K562 (cell line): ENCODE measurements at regions not wholly inside any gene's neighbourhood (a gene's known extent, or its start where the extent isn't known, plus 50 kb on each side); places are given as distances from the start of the nearest gene placed in this dataset.
"Not testable (repeated sequence)": the region's sequence is repeated elsewhere in the genome, so short reads cannot be mapped to it uniquely, and the experiment has no call there.

ENCODE experiments used
- ATAC-seq: fragments of 200-7000 bp; cut with Tn5 transposase; 3 replicates; pipeline ENCODE4 v1.9.1; 2020; ENCODE audit warnings: moderate library complexity
- BruUV-seq: library from RNA; stranded (reverse); fragments of 400-500 nt; replicated peaks from 2 replicates; lab custom pipeline; 2021; lab: Mats Ljungman, UMichigan
- CTCF ChIA-PET: fragments of 300-600 bp; formaldehyde crosslinking; extraction: SDS; loops from one replicate; lab custom pipeline; 2021; ENCODE audit warnings: low intra/inter-chr PET ratio; lab: Yijun Ruan, JAX
- POLR2A ChIA-PET: fragments of 300-600, 350-650 bp; sonication (Branson Sonifier 250); formaldehyde crosslinking; extraction: SDS; loops from one replicate; lab custom pipeline; 2021; ENCODE audit warnings: antibody characterized with exemption, inconsistent platforms; lab: Yijun Ruan, JAX
- DNase-seq, 4 experiments: peaks; one replicate each; pipeline versions ENCODE4 v3.0.0 to v3.0.0-alpha.2; 2011 to 2018; ENCODE audit warnings: low spot score in 3 of 4, mixed read lengths in 3 of 4; ENCODE audit errors: extremely low read depth in 1 of 4
- FAIRE-seq: peaks from 2 replicates; lab custom pipeline; 2011; peaks lifted over from hg19 to GRCh38; lab: Jason Lieb, UNC
- H2AFZ ChIP-seq: 2 replicates; pipeline ENCODE4 v1.6.0; 2011; ENCODE audit warnings: low read depth, low read length, control low read depth, inconsistent platforms
- H3K27ac ChIP-seq: fragments of 200-600 bp; 3 replicates; pipeline ENCODE4 v1.8.0; 2011; ENCODE audit warnings: low read depth, mild to moderate bottlenecking, control low read depth, inconsistent platforms, low read length, moderate library complexity, mixed read lengths; ENCODE audit errors: extremely low read depth
- H3K27me3 ChIP-seq, 2 experiments: fragments of 300-600 bp in 1 of 2; 2 replicates in 1 of 2; 3 replicates in 1 of 2; pipeline versions ENCODE4 v1.6.0 to v1.8.0; 2011; ENCODE audit warnings: inconsistent platforms in 2 of 2, low read length in 2 of 2, mild to moderate bottlenecking in 1 of 2, mixed read lengths in 1 of 2, moderate library complexity in 1 of 2; ENCODE audit not compliant: control insufficient read depth in 2 of 2, insufficient read depth in 2 of 2
- H3K36me3 ChIP-seq: fragments of 300-600 bp; 3 replicates; pipeline ENCODE4 v1.8.0; 2011; ENCODE audit warnings: mild to moderate bottlenecking, low read length, inconsistent platforms; ENCODE audit not compliant: control insufficient read depth, insufficient read depth
- H3K4me1 ChIP-seq, 2 experiments: fragments of 200-600 bp in 1 of 2; replicated peaks in 1 of 2; 2 replicates in 1 of 2; 3 replicates in 1 of 2; pipeline versions ENCODE4 v1.5.1 to v1.8.0; 2011; ENCODE audit warnings: inconsistent platforms in 2 of 2, low read length in 2 of 2, mild to moderate bottlenecking in 1 of 2, mixed read lengths in 1 of 2, moderate library complexity in 1 of 2; ENCODE audit not compliant: control insufficient read depth in 2 of 2, insufficient read depth in 2 of 2
- H3K4me2 ChIP-seq: 2 replicates; pipeline ENCODE4 v1.6.1; 2011; ENCODE audit warnings: low read length, control low read depth, inconsistent platforms, mixed read lengths; ENCODE audit not compliant: insufficient read depth
- H3K4me3 ChIP-seq: fragments of 200-600 bp; sonication (generic), shearing (Covaris generic); 2 replicates; pipeline ENCODE4 v1.5.1; 2016; ENCODE audit warnings: control low read depth, inconsistent platforms
- H3K79me2 ChIP-seq: fragments of 200-600 bp; 3 replicates; pipeline ENCODE4 v1.8.0; 2011; ENCODE audit warnings: low read length, inconsistent platforms; ENCODE audit not compliant: control insufficient read depth, insufficient read depth
- H3K9ac ChIP-seq, 2 experiments: 2 replicates each; pipeline versions ENCODE4 v1.6.0 to v1.6.1; 2011; ENCODE audit warnings: low read depth in 2 of 2, low read length in 2 of 2, control low read depth in 1 of 2, inconsistent platforms in 1 of 2, mild to moderate bottlenecking in 1 of 2, mixed read lengths in 1 of 2; ENCODE audit not compliant: insufficient read depth in 1 of 2
- H3K9me1 ChIP-seq: one replicate; pipeline ENCODE4 v1.6.0; 2011; ENCODE audit warnings: inconsistent platforms, mild to moderate bottlenecking, low read length, moderate library complexity; ENCODE audit not compliant: control insufficient read depth, insufficient read depth
- H3K9me3 ChIP-seq: replicated peaks from 2 replicates; pipeline ENCODE4 v1.5.1; 2011; ENCODE audit warnings: low read depth, low read length, inconsistent platforms; ENCODE audit not compliant: control insufficient read depth, insufficient read depth
- H4K20me1 ChIP-seq: replicated peaks from 2 replicates; pipeline ENCODE4 v1.6.1; 2011; ENCODE audit warnings: low read length, inconsistent platforms, mixed read lengths; ENCODE audit not compliant: control insufficient read depth, insufficient read depth
- HDAC8 ChIP-seq: fragments of 450-650 bp; IDR thresholded peaks from 2 replicates; pipeline ENCODE4 v1.6.1; 2016; ENCODE audit warnings: mild to moderate bottlenecking, missing genetic modification characterization, moderate library complexity, missing compliant biosample characterization
- NFE2L1 ChIP-seq: fragments of 450-650 bp; IDR thresholded peaks from 2 replicates; pipeline ENCODE4 v1.6.1; 2016; ENCODE audit warnings: missing genetic modification characterization, low read depth, mild to moderate bottlenecking, missing compliant biosample characterization, moderate library complexity, borderline replicate concordance
- NFRKB ChIP-seq: fragments of 450-650 bp; IDR thresholded peaks from 2 replicates; pipeline ENCODE4 v1.6.1; 2016; ENCODE audit warnings: low read depth
- WGBS: fragments of 100-300 bp; shearing (Covaris generic); methylation state at CpG from one replicate; pipeline ENCODE4 v1.1.6; 2016; ENCODE audit warnings: low coverage, mixed read lengths; ENCODE audit not compliant: insufficient coverage; ENCODE audit errors: missing lambda C conversion rate; 5-methylcytosine and 5-hydroxymethylcytosine counted together
- in situ Hi-C: fragments of 300-500 bp; cut with MboI; formaldehyde crosslinking; loops from 4 replicates; pipeline ENCODE4 v1.15.0; 2018; ENCODE audit warnings: inconsistent platforms, mixed read lengths
- intact Hi-C: fragments of 100-400 bp; cut with micrococcal nuclease; formaldehyde crosslinking; loops from 2 replicates; pipeline ENCODE4 v1.14.2; 2022
- TF ChIP-seq, protein P1 (sequence below): fragments of 250-450 bp; sonication (Bioruptor Pico); IDR thresholded peaks from 2 replicates; pipeline ENCODE4 v1.5.0; 2021; ENCODE audit warnings: mild to moderate bottlenecking, borderline replicate concordance

- TF ChIP-seq NFRKB (no peak), NFE2L1 (no peak), HDAC8 (tag) (no peak)
- TF ChIP-seq, protein P1, sequence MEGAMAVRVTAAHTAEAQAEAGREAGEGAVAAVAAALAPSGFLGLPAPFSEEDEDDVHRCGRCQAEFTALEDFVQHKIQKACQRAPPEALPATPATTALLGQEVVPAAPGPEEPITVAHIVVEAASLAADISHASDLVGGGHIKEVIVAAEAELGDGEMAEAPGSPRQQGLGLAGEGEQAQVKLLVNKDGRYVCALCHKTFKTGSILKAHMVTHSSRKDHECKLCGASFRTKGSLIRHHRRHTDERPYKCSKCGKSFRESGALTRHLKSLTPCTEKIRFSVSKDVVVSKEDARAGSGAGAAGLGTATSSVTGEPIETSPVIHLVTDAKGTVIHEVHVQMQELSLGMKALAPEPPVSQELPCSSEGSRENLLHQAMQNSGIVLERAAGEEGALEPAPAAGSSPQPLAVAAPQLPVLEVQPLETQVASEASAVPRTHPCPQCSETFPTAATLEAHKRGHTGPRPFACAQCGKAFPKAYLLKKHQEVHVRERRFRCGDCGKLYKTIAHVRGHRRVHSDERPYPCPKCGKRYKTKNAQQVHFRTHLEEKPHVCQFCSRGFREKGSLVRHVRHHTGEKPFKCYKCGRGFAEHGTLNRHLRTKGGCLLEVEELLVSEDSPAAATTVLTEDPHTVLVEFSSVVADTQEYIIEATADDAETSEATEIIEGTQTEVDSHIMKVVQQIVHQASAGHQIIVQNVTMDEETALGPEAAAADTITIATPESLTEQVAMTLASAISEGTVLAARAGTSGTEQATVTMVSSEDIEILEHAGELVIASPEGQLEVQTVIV (CRISPR knock-in tag): no peak
- TF ChIP-seq, all 486 proteins: peak for 0
- Histone ChIP-seq H3K27me3 (no peaks in the 10 kb centered on the region), H3K9me3 (no peaks in the 10 kb centered on the region), H3K9me1 (no peaks in the 10 kb centered on the region), H3K27ac (no peak overlapping the region), H3K4me2 (no peak overlapping the region), H3K36me3 (no peaks in the 10 kb centered on the region), H3K9ac (no peak overlapping the region), H2AFZ (no peak overlapping the region), H4K20me1 (no peaks in the 10 kb centered on the region), H3K4me1 (no peaks in the 10 kb centered on the region), H3K4me3 (no peak overlapping the region), H3K79me2 (no peaks in the 10 kb centered on the region)
- ChIA-PET POLR2A (no interaction called here), CTCF (no interaction called here)
- no TSS peak for BruUV-seq
- DNase-seq (no peak), ATAC-seq (no peak), FAIRE-seq (no peak)
- 0% methylated on average over 2 of the region's 2 CpGs for WGBS
- in situ Hi-C loops (no loop called here), intact Hi-C loops (no loop called here)
Observed at GRCh38 chr6:86487660-86488221, 449.6 kb upstream of the HTR1E start.

- DNase-seq, FAIRE-seq, H3K9ac ChIP-seq, H2AFZ ChIP-seq, H3K79me2 ChIP-seq, H3K27me3 ChIP-seq, H3K4me1 ChIP-seq, H3K9me3 ChIP-seq, H3K9me1 ChIP-seq, in situ Hi-C loops, H4K20me1 ChIP-seq, H3K27ac ChIP-seq, H3K36me3 ChIP-seq, POLR2A ChIA-PET, intact Hi-C loops, ATAC-seq, CTCF ChIA-PET, H3K4me2 ChIP-seq, BruUV-seq, H3K4me3 ChIP-seq: not testable (repeated sequence)
- 1% methylated on average over 10 of the region's 10 CpGs for WGBS
Observed at GRCh38 chr6:86478316-86478715, 459.0 kb upstream of the HTR1E start.
